Left lung (tissue), 4 donors: ENCODE measurements at regions not wholly inside any gene's neighbourhood (a gene's known extent, or its start where the extent isn't known, plus 50 kb on each side); places are given as distances from the start of the nearest gene placed in this dataset.
"Not testable (repeated sequence)": the region's sequence is repeated elsewhere in the genome, so short reads cannot be mapped to it uniquely, and the experiment has no call there.

Source experiments
- ATAC-seq: fragments of 200-7000 bp; cut with Tn5 transposase; one replicate; pipeline ENCODE4 v1.9.1; 2020; ENCODE audit warnings: moderate library complexity
- DNase-seq, 4 donors: peaks; one replicate each; pipeline ENCODE4 v3.0.0-alpha.2; 2013 to 2020
- H3K27ac ChIP-seq, 2 donors: fragments of 200-600 bp; sonication (generic) in 1 of 2; one replicate each; pipeline versions ENCODE4 v1.5.0 to v1.8.0; 2020 to 2021
- H3K27me3 ChIP-seq, 2 donors: fragments of 200-600 bp; sonication (generic) in 1 of 2; one replicate each; pipeline versions ENCODE4 v1.5.0 to v1.8.0; 2020 to 2021
- H3K36me3 ChIP-seq, 2 donors: fragments of 200-600 bp; sonication (generic) in 1 of 2; one replicate each; pipeline versions ENCODE4 v1.5.0 to v1.8.0; 2020 to 2021
- H3K4me1 ChIP-seq, 2 donors: fragments of 200-600 bp; one replicate each; pipeline ENCODE4 v1.8.0; 2021
- H3K4me3 ChIP-seq, 2 donors: fragments of 200-600 bp; sonication (generic) in 1 of 2; one replicate each; pipeline versions ENCODE4 v1.5.0 to v1.8.0; 2020 to 2021; ENCODE audit warnings: mild to moderate bottlenecking in 1 of 2
- H3K9me3 ChIP-seq, 2 donors: fragments of 200-600 bp; sonication (generic) in 1 of 2; one replicate each; pipeline versions ENCODE4 v1.5.0 to v1.8.0; 2020 to 2021
- CTCF ChIP-seq, 2 donors: fragments of 200-600 bp; sonication (generic) in 1 of 2; IDR thresholded peaks; one replicate each; pipeline versions ENCODE4 v1.5.0 to v1.8.0; 2021; ENCODE audit warnings: antibody characterized with exemption in 2 of 2
- intact Hi-C, 2 donors: fragments of 100-400 bp; cut with DNase I; formaldehyde crosslinking; loops; one replicate each; pipeline versions ENCODE4 v1.11.2 to v1.14.2; 2022
- donor health status: DM: no; HTN: yes; CAD: no.
- donor health status: DM: no; HTN: no; CAD: no.

- H3K36me3 ChIP-seq = no peaks in the 10 kb centered on the region
- intact Hi-C loops = no loop called here
- no peak for TF ChIP-seq CTCF (IDR thresholded peaks at IDR 0.05)
- ATAC-seq (peak; percentile 57), DNase-seq (peak in 3 of 4 donors; percentile 71 to 95 (median 93))
- peak overlapping the region in 1 of 2 donors; percentile 5 for H3K27ac ChIP-seq
- no peak overlapping the region for H3K4me3 ChIP-seq
- H3K27me3 ChIP-seq = no peaks in the 10 kb centered on the region
- H3K4me1 ChIP-seq = peaks cover 7 to 19% of the 10 kb centered on the region in 2 donors
- H3K9me3 ChIP-seq = no peaks in the 10 kb centered on the region
Observed at GRCh38 chr17:13415871-13416416, 185.8 kb downstream of the HS3ST3A1 start.

GRCh38 chr17:13415200-13415599 lies 186.5 kb downstream of the HS3ST3A1 start:
- ATAC-seq, H3K9me3 ChIP-seq, H3K36me3 ChIP-seq, H3K27me3 ChIP-seq, DNase-seq, H3K27ac ChIP-seq, intact Hi-C loops, H3K4me3 ChIP-seq: not testable (repeated sequence)
- H3K4me1 ChIP-seq = peaks cover 5 to 20% of the 10 kb centered on the region in 2 donors

GRCh38 chr17:13413001-13413400 lies 188.7 kb downstream of the HS3ST3A1 start:
- H3K27me3 ChIP-seq = no peaks in the 10 kb centered on the region
- intact Hi-C loops = no loop called here
- no peaks in the 10 kb centered on the region for H3K9me3 ChIP-seq
- no peak overlapping the region for H3K4me3 ChIP-seq
- no peak for DNase-seq
- peaks cover 0 to 20% of the 10 kb centered on the region in 2 donors for H3K4me1 ChIP-seq
- TF ChIP-seq CTCF (IDR thresholded peaks at IDR 0.05) = no peak
- no peak for ATAC-seq
- no peak overlapping the region for H3K27ac ChIP-seq
- no peaks in the 10 kb centered on the region for H3K36me3 ChIP-seq

- no peak for TF ChIP-seq CTCF (IDR thresholded peaks at IDR 0.05)
- ATAC-seq (peak; percentile 93), DNase-seq (peak in 2 of 4 donors; percentile 43 to 50)
- Histone ChIP-seq H3K27ac (peak overlapping the region; percentile 9 to 65), H3K4me3 (no peak overlapping the region), H3K9me3 (no peaks in the 10 kb centered on the region), H3K36me3 (no peaks in the 10 kb centered on the region), H3K4me1 (peaks cover 0 to 11% of the 10 kb centered on the region in 2 donors), H3K27me3 (no peaks in the 10 kb centered on the region)
- intact Hi-C loops = no loop called here
Observed at GRCh38 chr17:13410874-13411273, 190.9 kb downstream of the HS3ST3A1 start.

GRCh38 chr17:13410214-13410613 lies 191.5 kb downstream of the HS3ST3A1 start:
- Histone ChIP-seq H3K9me3 (no peaks in the 10 kb centered on the region), H3K4me3 (no peak overlapping the region), H3K4me1 (peaks cover 0 to 7% of the 10 kb centered on the region in 2 donors), H3K36me3 (no peaks in the 10 kb centered on the region), H3K27me3 (no peaks in the 10 kb centered on the region), H3K27ac (no peak overlapping the region)
- no peak for DNase-seq
- intact Hi-C loops = no loop called here
- ATAC-seq = peak; percentile 54
- no peak for TF ChIP-seq CTCF (IDR thresholded peaks at IDR 0.05)

GRCh38 chr17:13409455-13409854 lies 192.3 kb downstream of the HS3ST3A1 start:
- intact Hi-C loops = no loop called here
- TF ChIP-seq CTCF (IDR thresholded peaks at IDR 0.05) = no peak
- DNase-seq = no peak
- Histone ChIP-seq H3K27me3 (no peaks in the 10 kb centered on the region), H3K27ac (no peak overlapping the region), H3K4me3 (no peak overlapping the region), H3K36me3 (no peaks in the 10 kb centered on the region), H3K9me3 (no peaks in the 10 kb centered on the region), H3K4me1 (peaks cover 0 to 7% of the 10 kb centered on the region in 2 donors)
- ATAC-seq = no peak
